ENCODE measurements at regions not wholly inside any gene's neighbourhood (a gene's known extent, or its start where the extent isn't known, plus 50 kb on each side); places are given as distances from the start of the nearest gene placed in this dataset.

GRCh38 chr6:138007014-138007472 lies 100.2 kb downstream of the PERP start:
- DNase-seq (ENCODE audit: low read depth): no peak

DNA sequence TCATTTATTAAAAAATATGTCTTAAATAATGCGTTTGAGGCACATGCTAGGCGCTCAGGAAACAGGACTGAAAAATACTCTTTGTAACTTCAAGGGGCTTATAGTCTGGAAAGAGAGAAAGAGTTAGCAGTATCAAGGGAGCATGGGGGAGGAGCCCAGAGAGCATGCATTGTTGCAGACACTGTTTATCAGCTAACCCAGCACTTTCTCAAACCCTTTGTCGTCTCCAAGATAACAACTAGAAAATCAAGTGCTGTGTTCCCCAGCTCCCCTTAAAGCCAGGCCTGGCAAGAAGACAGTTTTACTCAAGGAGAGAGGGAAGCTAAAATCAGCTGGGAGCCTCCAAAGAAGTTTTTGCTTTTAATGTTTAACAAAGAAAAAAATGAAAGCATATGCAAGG lies 98.4 kb downstream of the PERP start:
- no peak for DNase-seq (ENCODE audit: low read depth)

DNA sequence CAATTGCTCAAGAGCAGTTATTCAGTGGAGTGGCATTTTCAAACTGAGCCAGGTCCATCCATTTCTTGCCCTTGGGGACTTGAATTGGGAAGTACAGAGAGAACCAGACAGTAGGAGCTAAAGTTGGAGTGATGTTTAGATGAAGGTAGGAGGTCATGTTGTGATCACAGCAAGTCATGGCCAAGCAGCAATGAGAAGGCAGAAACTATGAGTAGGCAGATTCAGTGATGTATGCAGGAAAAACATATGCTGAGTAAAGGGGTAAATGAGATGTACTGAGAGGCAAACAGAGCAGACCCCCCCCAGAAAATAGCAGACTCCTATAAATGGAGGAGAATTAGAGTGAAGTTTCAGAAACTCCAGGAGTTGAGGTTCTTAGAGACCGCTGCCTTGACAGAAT lies 95.8 kb downstream of the PERP start:
- DNase-seq (ENCODE audit: low read depth): no peak

GRCh38 chr6:138012682-138013081 lies 94.5 kb downstream of the PERP start:
- DNase-seq (ENCODE audit: low read depth): no peak

GRCh38 chr6:138013959-138014358 lies 93.3 kb downstream of the PERP start:
- DNase-seq (ENCODE audit: low read depth): no peak

DNA sequence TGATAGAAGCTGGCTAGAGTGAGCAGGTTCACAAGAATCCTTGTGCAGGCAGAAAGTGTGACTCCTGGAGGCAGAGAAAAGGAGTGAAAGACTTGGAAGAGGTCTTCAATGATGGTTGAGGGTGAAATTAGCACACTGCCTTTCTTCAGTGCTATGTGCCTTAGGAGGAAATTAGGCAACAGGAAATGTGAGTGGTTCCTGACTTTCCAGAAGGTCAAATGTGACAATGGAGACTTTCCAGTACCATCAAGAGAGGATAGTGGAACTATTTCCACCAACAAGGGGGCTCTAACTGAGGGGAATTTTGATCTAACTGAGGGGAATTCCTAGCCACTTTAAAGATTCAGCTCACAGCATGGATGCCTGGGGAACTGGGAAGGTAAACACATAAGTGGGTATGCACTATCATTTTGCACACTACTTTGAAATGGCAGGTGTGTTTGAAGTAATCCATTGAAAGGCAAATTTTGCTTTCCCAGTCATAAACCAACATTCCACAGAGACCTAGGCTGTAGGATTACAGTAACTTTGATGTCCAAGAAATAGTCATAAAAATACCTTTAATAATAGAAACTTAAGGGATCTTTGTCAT lies 90.0 kb downstream of the PERP start:
- no peak for DNase-seq (ENCODE audit: low read depth)

GRCh38 chr6:138018297-138018696 lies 88.9 kb downstream of the PERP start:
- no peak for DNase-seq (ENCODE audit: low read depth)

DNA sequence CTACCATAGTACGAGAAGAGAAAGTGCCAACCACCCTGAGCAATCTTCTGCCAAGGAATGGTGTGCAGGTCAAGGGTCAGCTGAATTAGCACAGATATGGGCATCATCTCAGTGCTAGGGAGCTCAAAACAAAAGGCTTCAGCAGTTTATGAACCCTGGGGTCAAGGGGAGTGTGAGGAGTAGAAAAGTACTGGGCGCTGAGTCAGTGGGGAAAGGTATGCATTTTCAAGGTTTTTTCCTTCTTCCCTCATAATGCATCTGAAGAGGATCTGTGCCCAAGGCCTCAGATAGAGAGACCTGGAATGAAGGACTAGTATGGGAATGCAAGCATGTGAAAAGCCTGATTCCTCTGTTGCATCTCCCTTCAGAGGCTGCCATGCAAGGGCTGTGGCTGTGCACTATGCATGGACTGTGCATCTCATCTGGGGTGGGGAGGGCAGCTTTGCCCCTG lies 81.7 kb downstream of the PERP start:
- DNase-seq (ENCODE audit: low read depth): no peak

- DNase-seq (ENCODE audit: low read depth): no peak
These were observed 80.9 kb downstream of the PERP start for GRCh38 chr6:138026342-138026741.

GRCh38 chr6:138028893-138029292 lies 78.3 kb downstream of the PERP start:
- DNase-seq (ENCODE audit: low read depth): no peak

DNA sequence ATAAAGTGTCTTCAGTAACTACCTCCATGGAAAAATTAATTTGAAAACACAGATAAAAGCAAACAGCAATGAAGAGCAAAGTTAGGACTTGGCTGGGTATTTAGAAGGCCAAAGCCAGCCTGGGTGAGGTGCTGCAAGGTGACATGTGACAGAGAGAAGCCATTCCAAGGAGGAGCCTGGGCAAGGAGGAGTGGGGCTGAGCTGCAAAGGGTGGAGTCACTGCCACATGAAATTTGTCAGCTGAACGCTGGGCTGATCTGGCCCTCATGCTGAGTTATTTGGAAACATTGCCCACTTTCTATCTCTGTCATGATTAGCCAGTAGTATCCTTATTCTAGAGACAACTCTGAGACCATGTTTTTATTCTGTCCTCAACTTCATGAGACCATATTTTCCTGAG lies 76.3 kb downstream of the PERP start:
- no peak for DNase-seq (ENCODE audit: low read depth)

DNA sequence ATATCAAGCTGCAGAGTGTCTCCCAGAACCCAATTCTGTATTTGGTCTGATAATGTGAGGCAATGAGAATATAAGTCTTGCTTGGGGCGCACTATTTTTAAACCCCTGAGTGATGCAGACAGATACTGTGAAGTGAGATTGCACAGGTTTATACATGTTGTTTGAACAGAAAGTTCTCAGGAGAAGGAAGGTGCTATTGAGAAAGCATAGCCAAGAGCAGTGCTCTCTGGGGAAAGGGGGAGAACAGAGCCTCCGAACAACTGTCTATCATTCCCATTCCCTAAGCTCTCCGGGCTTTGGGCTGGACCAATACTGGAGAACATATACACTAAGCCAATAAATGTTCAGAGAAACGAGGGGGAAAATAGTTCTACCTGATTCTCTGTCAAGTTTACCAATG lies 75.8 kb downstream of the PERP start:
- no peak for DNase-seq (ENCODE audit: low read depth)

- no peak for DNase-seq (ENCODE audit: low read depth)
These were observed 75.4 kb downstream of the PERP start for GRCh38 chr6:138031850-138032249.

- no peak for DNase-seq (ENCODE audit: low read depth)
These were observed 74.6 kb downstream of the PERP start for GRCh38 chr6:138032571-138032970.

DNA sequence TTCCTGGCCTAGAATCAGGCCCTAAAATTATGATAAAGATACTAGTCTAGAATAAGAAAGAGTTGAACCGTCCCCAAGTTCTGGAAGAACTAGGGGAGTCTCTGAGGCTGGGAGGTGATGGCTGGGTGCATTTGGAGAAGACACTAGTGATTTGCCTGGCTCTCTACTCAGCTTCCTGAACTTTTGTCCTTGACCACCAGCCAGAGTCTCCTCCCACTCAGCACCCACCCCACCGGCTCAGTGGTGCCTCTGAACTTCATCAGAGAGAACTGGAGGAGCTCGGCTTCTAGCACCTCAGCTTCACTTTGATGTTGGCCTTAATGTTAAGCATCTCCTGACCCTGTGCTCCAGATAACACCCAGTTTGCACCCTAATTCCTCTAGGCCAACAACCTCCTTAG lies 73.0 kb downstream of the PERP start:
- DNase-seq (ENCODE audit: low read depth): no peak

DNA sequence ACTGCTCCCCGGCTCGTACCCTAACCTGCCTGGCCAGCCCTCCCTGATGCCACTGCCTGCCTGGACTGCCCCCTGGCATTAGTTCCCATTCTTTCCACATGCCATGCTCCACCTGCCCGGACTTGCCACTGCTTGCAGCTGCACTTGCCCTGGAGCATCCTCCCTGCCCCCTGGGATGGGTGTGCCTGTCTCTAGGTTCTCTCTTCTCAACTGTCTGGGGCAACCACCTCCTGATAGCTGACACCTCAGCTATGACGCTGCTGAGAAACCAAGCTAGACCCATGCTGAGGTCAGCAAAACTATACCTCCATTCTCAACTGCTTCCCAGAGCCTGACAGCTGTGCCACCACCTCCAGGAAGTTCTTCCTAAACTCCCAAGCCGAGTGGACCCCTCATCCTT lies 72.1 kb downstream of the PERP start:
- DNase-seq (ENCODE audit: low read depth): no peak

GRCh38 chr6:138036111-138036510 lies 71.1 kb downstream of the PERP start:
- DNase-seq (ENCODE audit: low read depth): no peak

- no peak for DNase-seq (ENCODE audit: low read depth)
These were observed 70.2 kb downstream of the PERP start for GRCh38 chr6:138037009-138037504.

GRCh38 chr6:138038142-138038870 lies 68.9 kb downstream of the PERP start:
- DNase-seq (ENCODE audit: low read depth): no peak

Data from stimulated activated CD8-positive, alpha-beta memory T cell treated with anti-CD3 and anti-CD28 coated beads, Interleukin-4, amount 100 ng/mL, for 24 hours (primary cell).